HEK293T (cell line): ENCODE measurements at regions not wholly inside any gene's neighbourhood (a gene's known extent, or its start where the extent isn't known, plus 50 kb on each side); places are given as distances from the start of the nearest gene placed in this dataset.

ENCODE experiments used
- BHLHE40 ChIP-seq: fragments of 450-650 bp; IDR thresholded peaks from 2 replicates; pipeline ENCODE4 v1.6.1; 2016; ENCODE audit warnings: mild to moderate bottlenecking, moderate library complexity, borderline replicate concordance
- FOXA1 ChIP-seq: fragments of 450-650 bp; IDR thresholded peaks from 2 replicates; pipeline ENCODE4 v1.6.1; 2016; ENCODE audit warnings: mild to moderate bottlenecking
- FOXM1 ChIP-seq: fragments of 450-650 bp; IDR thresholded peaks from 2 replicates; pipeline ENCODE4 v1.6.1; 2017; ENCODE audit warnings: mild to moderate bottlenecking, borderline replicate concordance
- LEF1 ChIP-seq: fragments of 450-650 bp; IDR thresholded peaks from 2 replicates; pipeline ENCODE4 v1.6.1; 2017; ENCODE audit warnings: mild to moderate bottlenecking, borderline replicate concordance
- NFRKB ChIP-seq: fragments of 450-650 bp; IDR thresholded peaks from 2 replicates; pipeline ENCODE4 v1.6.1; 2016; ENCODE audit warnings: mild to moderate bottlenecking, moderate library complexity
- SP1 ChIP-seq: fragments of 450-650 bp; IDR thresholded peaks from 2 replicates; pipeline ENCODE4 v1.6.1; 2017
- TARDBP ChIP-seq: fragments of 450-650 bp; IDR thresholded peaks from 2 replicates; pipeline ENCODE4 v1.6.1; 2016
- ZNF384 ChIP-seq: fragments of 450-650 bp; IDR thresholded peaks from 2 replicates; pipeline ENCODE4 v1.6.1; 2016
- TF ChIP-seq, protein P1 (sequence below): fragments of 450-650 bp; IDR thresholded peaks from 2 replicates; pipeline ENCODE4 v1.6.1; 2016

DNA sequence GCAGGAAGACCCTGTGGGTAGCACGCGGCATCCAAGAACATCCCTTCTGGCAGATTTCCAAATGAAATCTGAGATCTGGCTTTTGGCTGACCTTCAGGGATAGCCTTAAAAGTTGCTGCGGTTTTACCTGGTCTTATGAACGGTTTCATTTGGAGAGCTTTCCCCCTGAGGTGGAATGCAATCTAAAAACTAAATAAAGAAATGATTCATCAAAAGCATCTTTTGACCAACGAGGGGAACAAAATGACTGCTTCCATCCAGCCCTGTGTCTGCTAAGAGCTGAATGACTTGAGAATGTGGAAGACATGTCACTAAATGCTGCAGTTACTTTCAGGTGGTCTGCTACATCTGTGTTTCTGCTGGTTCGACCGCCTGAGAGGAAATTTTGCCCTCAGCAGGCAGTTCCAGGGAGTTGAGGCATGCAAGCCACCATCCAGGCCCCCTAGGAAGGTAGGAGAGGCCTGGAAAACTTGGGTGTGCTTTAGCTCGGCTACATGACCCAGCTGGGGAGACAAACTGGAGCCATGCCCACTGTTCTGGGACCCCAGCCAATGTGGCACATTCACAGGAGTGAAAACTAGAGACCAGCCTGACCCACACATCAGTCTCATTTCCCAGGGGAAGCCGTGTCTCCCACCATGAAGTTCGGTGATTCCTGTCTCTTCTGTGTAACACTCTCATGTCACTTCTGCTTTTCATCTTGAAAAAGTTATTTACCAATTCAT is 175.1 kb upstream of the KL start:
- TF ChIP-seq SP1 (no peak), FOXA1 (no peak), NFRKB (no peak), FOXM1 (no peak), BHLHE40 (no peak), TARDBP (no peak), ZNF384 (no peak), LEF1 (no peak)
- TF ChIP-seq, protein P1, sequence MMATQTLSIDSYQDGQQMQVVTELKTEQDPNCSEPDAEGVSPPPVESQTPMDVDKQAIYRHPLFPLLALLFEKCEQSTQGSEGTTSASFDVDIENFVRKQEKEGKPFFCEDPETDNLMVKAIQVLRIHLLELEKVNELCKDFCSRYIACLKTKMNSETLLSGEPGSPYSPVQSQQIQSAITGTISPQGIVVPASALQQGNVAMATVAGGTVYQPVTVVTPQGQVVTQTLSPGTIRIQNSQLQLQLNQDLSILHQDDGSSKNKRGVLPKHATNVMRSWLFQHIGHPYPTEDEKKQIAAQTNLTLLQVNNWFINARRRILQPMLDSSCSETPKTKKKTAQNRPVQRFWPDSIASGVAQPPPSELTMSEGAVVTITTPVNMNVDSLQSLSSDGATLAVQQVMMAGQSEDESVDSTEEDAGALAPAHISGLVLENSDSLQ: no peak
